ENCODE measurements at regions not wholly inside any gene's neighbourhood (a gene's known extent, or its start where the extent isn't known, plus 50 kb on each side); places are given as distances from the start of the nearest gene placed in this dataset.

DNA sequence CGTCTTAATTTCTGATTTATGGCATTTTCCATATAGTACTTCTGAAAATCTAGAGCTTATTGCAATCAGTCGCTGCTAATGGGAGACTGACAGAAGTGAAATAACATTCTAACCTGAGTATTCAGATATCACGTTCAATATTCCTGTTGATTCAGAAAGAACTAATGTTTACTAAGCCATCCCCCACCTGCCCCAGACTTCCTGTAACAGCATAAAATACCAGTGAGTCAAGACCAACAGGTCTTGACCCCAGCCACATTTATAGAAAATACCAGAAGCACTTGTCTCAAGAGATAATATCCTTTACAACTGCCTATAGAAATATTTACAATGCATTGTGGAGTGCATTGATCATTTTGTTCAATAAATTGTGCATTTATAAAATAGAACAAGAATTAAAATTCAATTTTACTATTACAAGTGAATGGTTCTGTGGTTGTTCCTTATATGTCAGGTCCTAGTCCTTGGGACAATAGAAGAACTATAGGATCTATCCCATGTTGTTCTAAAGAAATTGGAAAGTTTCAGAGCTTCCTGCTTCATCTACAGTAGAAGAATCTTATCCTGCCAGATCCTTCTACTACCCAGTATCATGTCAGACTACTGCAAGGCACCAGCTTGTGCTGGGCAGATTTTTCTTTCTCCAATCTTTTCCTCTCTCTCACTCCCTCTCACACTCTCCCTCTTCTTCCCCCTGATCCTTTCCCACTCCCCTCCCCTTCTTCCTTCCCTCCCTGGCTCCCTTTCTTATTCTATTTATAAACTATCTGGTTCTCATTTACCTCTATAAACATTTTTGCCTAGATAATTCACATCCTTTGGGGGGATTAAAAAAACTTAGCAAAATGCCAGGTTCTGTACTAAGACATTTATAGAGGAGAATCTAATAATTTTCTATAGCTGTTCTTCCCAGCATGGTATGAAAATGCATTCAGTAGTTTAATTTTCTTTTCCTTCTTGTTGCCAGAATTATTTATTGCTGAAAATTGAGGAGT lies 629.9 kb downstream of the DIAPH3 start:
- DNase-seq (ENCODE audit: low read depth in 2 of 2), result no peak

DNA sequence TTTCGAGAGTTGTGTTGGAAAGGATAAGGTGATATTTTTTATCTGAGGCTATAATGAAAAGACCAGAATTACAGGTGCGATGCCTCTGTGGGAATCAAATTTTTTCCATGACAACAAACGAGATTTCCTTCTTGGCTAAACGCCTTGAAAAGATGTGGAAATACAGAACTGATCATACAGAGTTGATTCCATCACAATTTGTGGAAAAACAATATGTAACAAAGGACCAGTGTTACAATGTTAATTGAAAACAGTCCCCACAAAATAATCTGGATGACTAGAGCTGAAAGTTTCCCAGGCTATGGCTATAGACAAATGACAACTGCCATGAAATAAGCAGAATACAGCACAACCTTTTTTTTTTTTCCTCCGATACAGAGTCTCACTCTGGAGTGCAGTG lies 628.9 kb downstream of the DIAPH3 start:
- no peak for DNase-seq (ENCODE audit: low read depth in 2 of 2)

DNA sequence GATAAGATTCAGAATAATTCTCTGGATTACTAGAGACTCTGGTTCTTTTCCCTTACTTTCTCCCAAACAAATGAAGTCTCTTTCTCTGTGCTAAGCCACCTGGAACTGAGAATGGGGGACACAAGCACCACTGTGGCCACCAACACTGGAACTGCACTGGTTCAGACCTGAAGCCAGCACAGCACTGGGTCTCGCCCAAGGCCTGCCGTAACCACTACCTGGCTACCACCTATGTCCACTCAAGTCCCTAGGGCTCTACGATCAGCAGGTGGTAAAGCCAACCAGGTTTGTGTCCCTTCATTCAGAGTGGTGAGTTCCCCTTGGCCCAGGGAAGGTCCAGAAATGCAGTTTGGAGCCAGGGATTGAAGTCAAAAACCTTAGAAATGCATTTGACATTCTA lies 626.2 kb downstream of the DIAPH3 start:
- DNase-seq (ENCODE audit: low read depth in 2 of 2), result no peak

DNA sequence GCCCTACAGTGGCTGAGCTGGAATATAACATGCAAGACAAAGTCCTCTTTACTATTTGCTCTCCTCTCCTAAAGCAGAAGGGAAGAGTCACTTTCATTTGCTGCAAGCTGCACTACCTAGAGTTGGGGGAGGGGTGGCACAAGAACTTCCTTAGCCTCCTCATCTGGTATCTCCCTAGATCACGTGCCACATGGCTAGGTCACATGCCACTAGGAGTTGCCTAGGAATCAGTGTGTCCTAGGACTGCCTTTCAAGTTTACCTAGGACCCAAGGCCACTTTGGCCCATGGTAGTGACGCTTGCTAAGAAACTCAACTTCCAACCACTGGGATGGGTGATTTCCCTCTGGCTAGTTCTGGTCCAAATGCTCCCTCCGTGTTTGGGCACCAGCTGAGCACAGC lies 625.2 kb downstream of the DIAPH3 start:
- no peak for DNase-seq (ENCODE audit: low read depth in 2 of 2)

DNA sequence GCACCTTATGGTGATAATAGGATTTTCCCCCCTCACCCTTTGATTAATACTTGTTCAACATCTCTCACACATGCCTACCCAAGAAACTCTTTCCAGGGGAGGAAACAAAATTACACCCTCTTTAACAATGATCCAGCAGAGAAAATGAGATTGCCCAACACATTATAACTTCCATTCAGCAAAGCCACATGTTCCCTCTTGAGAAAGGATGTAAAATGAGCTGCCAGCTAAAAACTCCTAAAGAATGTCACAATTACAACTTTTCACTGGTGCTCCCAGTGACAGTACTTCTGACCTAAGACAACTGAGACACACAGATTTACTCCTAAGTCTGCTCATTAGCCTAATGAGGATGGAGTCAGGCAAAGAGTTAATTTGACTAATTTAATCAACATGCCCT lies 621.4 kb downstream of the DIAPH3 start:
- DNase-seq (ENCODE audit: low read depth in 2 of 2), result no peak

DNA sequence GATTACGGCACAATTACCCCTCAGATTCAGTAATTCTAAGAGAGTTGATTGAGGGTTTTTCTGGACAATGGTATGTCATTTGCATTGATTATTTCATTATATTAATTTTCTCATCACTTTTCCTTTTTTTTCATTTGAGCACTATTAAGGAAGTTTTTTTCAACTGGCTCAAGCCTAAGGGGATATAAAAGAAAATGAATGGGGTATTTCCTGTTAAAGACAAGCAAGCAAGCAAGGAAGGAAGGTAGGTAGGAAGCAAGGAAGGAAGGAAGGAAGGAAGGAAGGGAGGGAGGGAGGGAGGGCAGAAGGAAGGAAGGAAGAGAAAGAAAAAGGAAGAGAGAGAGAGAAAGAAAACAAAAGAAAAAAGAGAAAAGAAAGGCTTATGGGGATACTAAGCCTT lies 620.3 kb downstream of the DIAPH3 start:
- no peak for DNase-seq (ENCODE audit: low read depth in 2 of 2)

DNA sequence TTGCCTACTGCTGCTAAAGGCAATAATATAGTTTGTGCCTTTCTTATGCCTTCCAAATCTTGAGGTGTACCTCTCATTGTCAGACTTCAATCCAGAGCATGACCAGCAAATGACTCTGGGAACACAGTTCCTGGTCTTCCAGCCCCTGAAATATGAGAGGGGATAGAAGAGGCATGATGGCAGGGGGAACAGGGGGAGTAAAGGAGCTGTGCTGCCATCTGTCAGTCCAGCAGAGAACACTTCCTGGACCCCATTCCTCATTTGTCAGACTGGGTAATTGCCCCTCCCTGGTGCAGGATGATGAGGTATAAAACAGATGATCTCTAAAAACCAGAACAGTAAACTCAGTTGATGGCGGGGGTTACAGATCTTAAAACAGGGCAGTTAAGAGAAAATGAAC lies 618.7 kb downstream of the DIAPH3 start:
- no peak for DNase-seq (ENCODE audit: low read depth in 2 of 2)

DNA sequence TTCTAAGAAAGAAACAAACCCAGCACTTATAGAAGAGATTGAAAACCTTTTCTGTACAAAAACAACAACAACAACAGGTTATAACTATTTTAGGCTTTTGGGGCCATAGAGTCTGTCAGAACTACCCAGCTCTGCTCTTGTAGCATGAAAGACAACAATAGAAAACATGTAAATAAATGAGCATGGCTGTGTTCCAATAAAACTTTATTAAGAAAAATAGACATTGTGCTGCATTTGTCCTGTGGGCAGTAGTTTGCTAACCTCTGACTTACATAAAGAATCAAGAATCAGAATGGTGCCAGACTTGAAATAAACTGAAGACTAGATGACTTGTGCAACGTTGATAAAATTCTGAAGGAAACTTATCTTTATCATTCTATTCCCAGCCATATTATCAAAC lies 617.5 kb downstream of the DIAPH3 start:
- DNase-seq (ENCODE audit: low read depth in 2 of 2), result no peak

DNA sequence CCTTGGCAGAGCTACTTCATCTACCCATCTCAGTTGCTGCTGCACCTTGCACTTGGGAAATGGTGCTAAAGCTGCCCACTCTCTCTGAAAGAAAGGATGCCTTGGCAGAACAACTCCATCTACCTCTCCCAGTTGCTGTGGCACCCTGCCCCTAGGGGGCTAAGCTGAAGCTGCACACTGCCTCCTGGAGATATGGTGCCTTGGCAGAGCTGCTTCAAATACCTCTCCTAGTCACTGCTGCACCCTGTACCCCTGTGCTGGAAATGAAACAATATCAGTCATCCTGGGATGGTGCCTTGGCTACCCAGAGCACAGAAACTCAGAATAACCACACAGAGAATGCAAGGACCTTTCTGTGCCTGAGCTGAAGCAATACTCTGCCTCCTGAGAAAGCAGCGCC lies 615.8 kb downstream of the DIAPH3 start:
- DNase-seq (ENCODE audit: low read depth in 2 of 2), result no peak

DNA sequence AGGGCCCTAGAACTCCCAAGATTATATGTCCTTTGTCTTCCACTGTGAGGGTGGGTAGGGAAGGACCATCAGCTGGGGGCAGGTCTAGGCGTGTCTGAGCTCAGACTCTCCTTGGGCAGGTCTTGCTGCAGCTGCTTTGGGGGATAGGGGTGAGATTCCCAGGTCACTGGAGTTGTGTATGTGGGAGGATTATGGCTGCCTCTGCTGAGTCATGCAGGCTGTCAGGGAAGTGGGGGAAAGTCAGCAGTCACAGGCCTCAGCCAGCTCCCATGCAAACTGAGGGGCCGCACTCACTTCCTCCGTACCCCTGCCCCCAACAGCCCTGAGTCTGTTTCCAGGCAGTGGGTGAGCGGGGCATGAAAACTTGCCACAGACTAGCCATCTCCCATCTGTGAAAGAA lies 600.8 kb downstream of the DIAPH3 start:
- DNase-seq (ENCODE audit: low read depth in 2 of 2), result no peak

DNA sequence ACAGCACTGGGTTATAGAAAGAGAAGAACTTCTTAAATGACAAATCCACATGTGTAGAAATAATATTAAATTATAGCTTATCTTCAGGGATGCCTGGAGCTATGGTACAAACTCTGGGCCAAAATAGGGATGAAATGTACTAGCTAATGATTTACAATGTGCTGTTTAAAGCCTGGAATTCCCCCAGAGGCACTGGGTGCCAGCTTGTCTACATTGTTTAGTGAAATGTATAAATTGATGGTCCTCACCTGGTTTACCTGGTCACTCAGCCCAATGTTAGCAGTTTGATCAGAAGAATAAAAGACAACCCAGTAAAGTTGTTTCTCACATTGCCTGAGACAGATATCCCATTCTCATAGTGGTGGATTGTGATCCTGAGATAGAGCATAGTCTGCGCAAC lies 597.2 kb downstream of the DIAPH3 start:
- DNase-seq (ENCODE audit: low read depth in 2 of 2), result no peak

DNA sequence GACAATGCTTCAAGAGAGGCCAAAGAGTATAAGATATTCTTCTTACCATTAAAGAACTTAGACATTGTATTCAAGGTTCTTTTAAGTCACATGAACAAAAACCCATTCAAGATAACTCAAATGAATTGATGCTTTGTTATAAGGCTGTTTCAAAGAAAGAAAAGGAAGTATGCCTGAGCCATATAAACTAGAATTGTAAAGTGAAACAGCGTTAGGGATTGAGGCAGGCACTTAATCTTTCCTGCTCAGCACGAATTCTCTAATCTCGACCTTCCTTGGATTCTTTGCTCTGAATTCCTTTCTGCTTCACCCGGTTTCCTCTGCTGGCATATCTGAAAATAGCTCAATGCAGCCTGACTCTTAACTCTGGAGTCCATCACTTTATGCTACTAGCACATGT lies 595.4 kb downstream of the DIAPH3 start:
- no peak for DNase-seq (ENCODE audit: low read depth in 2 of 2)

DNA sequence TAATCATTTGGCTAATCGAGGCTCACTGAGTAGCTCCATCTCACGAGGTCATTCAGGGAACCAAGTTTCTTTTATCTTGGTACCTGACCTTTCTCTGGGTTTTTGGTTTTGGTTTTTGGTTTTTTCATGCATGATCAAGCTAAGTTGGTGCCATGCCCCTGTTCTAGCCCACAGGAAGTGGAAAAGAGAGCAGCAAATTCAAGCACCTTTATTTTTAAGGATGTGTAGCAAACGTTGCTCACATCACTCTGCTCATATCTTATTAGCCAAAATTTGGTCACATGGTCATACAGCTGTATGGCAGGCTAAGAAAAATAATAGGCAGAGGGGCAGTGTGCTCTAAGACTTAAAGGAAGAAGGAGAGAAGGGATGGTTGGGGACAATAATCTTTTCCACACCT lies 593.5 kb downstream of the DIAPH3 start:
- no peak for DNase-seq (ENCODE audit: low read depth in 2 of 2)

DNA sequence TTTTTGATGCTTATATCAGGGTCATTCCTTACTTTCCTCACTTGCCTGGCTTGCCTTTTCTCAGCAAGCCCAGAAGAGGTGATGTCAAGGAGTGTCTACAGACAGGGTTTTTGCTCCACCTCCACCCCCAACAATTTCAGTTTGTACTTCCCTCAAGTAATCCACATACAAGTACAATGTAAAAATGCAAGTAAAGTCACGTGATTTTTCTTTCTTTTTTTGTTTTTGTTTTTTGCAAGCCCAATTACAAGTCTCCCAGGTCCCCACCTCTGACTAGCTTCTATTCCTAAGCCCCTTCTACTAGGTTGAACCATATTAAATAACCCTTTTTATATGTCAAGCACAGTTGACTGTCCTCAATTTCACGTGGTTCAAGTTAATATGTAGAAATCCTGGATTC lies 579.6 kb downstream of the DIAPH3 start:
- no peak for DNase-seq (ENCODE audit: low read depth in 2 of 2)

DNA sequence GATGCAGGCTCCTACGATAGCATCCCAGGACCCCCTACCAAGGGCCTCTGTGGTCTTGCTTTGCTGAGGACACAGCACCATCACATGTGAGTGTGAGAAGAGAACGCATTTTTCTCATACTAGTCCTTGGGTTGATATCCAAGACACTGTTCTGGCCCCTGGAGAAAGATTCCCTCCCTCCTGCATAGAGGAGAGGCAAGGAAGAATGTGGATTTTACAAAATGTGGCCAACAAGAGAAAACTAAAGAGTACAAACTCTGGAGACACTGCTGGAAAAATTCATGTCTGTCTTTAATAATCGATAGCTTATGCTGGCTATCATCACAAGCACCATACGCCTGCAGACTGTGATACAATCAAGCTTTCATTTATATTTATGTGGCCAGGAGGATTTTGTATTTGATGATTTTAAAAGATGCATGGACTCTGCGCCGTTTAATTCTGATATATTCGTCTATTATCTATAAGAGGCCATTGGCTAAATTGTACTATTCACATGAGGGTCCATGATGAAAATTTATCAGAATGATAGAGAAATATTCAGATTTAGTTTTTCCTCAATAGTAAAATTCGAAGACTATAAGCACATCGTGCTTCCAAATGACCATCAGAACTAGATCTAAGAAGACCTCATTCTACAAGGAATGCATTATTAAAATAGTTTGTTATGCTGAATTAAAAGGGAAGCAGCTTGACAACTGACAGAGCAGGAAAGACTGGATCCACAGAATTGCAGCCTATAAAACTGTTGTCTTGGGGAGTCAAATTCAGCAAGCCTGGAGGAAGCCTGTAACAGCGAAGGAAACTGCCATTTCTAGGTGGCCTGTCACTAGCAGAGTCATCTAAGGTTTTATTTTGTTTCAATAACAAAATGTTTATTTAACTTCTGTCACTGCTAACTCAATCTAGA lies 578.7 kb downstream of the DIAPH3 start:
- no peak for DNase-seq (ENCODE audit: low read depth in 2 of 2)

DNA sequence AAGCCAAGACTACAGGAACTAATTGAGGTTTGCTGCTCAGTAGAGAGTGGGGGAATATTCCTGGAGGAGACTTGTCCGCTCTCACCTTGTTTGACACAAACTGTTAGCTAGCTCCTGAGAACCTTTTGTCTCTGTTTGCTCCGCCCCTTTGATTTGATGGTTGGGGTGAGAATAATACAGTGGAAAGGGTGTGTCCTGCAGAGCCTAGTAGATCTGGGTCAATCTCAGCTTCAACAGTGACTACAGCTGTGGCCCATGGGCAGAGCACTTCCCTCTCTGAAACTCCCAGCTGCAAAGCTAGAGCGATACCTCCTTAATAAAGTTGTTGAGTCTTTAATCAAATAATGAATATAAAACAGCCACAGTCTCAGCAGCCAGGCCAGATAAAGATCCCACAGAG lies 576.7 kb downstream of the DIAPH3 start:
- no peak for DNase-seq (ENCODE audit: low read depth in 2 of 2)

DNA sequence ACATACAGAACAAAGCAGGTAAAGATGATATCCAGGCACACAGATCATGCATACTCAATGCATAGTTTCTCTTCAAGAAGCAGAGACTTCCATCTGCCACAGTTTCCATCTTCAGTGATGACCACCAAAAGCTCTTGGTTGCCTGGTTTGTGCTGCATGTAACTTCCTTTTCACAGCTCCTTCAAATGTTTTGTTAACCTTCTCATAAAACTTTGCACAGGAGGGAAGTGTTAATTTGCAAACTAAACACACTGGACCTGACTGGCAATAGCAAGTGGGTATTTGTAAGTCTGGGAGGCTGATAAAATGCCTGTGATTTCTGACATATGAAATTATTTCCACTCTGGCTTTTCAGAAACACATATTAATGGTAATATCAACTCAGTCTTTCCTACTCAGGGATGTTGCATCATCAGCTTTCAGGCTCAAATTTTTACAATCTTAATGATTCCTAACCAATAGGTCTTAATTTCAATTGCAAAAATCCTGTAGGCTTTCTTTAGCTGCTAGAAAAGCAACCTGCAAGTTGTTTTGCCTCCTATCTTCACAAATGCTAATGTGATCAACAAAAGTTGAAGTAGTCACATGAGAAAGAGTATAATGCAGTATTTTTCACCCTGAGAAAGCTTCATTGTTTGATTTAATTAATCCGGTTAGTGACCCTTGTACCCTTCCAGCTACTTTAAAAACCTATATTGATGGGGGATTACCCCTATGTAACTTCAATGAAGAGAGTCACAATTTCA lies 575.6 kb downstream of the DIAPH3 start:
- DNase-seq (ENCODE audit: low read depth in 2 of 2), result no peak

DNA sequence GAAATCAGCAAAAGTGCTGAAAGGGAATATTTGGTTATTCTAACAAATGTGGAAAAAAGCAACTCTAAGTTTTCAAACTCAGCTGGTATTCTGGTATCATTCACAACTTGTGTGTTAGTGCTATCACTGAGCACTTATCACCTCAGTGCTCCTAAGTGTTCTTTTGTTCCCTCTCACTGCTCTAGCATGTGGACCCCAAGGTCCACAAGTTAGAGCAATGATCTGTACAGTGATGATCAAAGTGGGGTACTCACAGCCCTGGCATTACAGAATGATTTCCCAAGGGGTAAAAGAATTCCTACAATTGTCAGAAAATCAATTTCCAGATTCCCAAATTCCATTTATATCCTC lies 575.0 kb downstream of the DIAPH3 start:
- DNase-seq (ENCODE audit: low read depth in 2 of 2), result no peak

DNA sequence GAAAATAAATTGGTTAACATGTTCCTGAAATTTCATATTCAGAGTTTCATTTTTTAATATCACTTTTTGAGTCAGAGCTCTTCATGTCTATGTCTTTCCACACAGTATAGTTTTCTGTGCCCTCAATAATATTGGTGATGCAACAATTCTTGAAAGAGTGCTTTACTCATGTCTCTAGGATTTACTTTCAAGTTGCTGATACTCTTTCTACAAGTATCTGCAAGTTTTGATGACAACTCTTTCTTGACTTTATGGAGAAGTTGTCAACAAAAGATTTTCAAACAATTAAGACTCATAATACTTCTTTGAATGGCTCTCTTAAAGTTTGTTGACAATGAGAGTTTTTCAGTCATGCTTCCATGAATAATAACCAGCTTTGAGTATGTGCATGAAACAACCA lies 561.7 kb downstream of the DIAPH3 start:
- DNase-seq (ENCODE audit: low read depth in 2 of 2), result no peak

DNA sequence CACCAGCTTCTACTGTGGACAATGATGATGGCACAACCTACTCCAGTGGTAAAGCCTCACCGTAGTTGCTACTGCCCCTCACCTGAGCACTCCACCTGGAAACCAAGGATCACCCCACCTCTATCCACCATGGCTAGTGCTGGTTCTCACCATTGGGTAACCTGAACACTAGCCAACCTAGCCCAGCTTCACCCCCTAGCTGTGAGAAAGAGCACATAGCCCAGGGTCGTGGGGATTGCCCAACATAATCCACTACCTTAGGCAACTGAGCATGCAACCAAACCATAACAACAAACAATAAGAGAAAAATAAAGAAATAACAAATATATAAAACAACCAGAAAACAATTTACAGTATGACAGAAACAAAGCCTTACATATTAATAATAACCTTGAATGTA lies 560.1 kb downstream of the DIAPH3 start:
- no peak for DNase-seq (ENCODE audit: low read depth in 2 of 2)

DNA sequence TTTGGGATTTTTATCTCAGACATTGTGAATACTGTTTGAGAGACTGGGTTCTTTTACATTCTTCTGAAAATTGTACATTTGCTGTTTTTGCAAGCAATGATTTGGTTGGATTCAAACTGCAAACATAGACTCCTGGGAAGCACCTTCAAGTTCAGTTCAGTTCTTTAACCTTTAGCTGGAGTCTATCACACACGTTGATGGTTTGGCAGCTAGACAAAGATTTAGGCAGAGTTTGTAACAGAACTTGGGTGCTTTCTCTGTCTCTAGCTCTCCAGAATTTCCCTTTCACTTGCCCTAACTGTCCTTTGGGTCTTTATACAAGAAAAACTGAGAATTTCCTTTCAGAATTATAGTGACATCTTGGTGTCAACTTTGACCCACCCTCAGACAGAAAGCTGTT lies 556.6 kb downstream of the DIAPH3 start:
- no peak for DNase-seq (ENCODE audit: low read depth in 2 of 2)

DNA sequence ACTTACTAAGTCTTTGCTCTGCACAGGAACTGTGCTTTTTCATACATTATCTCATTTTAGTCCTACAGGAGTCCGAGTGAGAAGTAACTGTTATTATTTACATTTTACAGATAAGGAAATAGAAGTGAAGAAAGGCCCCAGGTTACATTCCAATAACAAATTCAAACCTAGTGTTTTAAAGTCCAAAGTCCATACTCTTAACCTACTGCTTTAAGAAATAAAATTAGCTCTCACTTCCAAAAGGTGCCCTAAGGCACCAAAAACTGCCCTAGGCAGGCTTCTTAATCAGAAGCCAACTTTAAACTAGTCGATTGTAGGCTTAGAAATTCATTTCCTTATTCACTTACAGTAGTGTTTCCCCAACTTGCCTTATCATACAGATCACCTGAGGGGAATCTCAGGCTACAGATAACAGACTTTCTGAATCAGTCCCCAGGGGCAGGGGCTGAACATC lies 555.9 kb downstream of the DIAPH3 start:
- no peak for DNase-seq (ENCODE audit: low read depth in 2 of 2)

Measured in activated CD4-positive, alpha-beta T cell treated with anti-CD3 and anti-CD28 coated beads for 24 hours (primary cell).